A673 (cell line): ENCODE measurements at regions not wholly inside any gene's neighbourhood (a gene's known extent, or its start where the extent isn't known, plus 50 kb on each side); places are given as distances from the start of the nearest gene placed in this dataset.
A peak's percentile ranks its signal among the peaks of the same experiment; 100 is the strongest.

ENCODE experiments used
- BruUV-seq: library from RNA; stranded (reverse); fragments of 400-500 nt; replicated peaks from 2 replicates; lab custom pipeline; 2021; lab: Mats Ljungman, UMichigan
- CTCF ChIA-PET: fragments of 300-600 bp; sonication (Branson Sonifier 250); formaldehyde crosslinking; loops from one replicate; lab custom pipeline; 2022; ENCODE audit warnings: antibody characterized with exemption; lab: Charles Lee
- POLR2A ChIA-PET: fragments of 300-600 bp; sonication (Branson Sonifier 250); formaldehyde crosslinking; loops from one replicate; lab custom pipeline; 2022; ENCODE audit warnings: antibody characterized with exemption; ENCODE audit not compliant: low non-redundant PET; lab: Charles Lee
- DNase-seq: peaks from one replicate; pipeline ENCODE4 v3.0.0-alpha.2; 2015; ENCODE audit warnings: low spot score
- H3K27ac ChIP-seq: fragments of 200-600 bp; sonication (generic); 2 replicates; pipeline ENCODE4 v1.5.1; 2016; ENCODE audit warnings: mixed run types, low read depth, mild to moderate bottlenecking, mixed read lengths, antibody characterized with exemption, low read length; ENCODE audit not compliant: poor library complexity, severe bottlenecking
- H3K27me3 ChIP-seq: fragments of 200-600 bp; sonication (generic); replicated peaks from 2 replicates; pipeline ENCODE4 v1.6.1; 2017; ENCODE audit warnings: mixed run types, low read depth, mild to moderate bottlenecking, mixed read lengths, antibody characterized with exemption, low read length; ENCODE audit not compliant: insufficient read depth, poor library complexity
- H3K36me3 ChIP-seq: fragments of 200-600 bp; sonication (generic); 2 replicates; pipeline ENCODE4 v1.6.1; 2016; ENCODE audit warnings: mixed run types, mild to moderate bottlenecking, mixed read lengths, antibody characterized with exemption, low read length; ENCODE audit not compliant: insufficient read depth, poor library complexity, severe bottlenecking
- H3K4me1 ChIP-seq: fragments of 200-600 bp; sonication (generic); 2 replicates; pipeline ENCODE4 v1.6.1; 2017; ENCODE audit warnings: mixed run types, mild to moderate bottlenecking, mixed read lengths, antibody characterized with exemption, low read length; ENCODE audit not compliant: insufficient read depth, poor library complexity, severe bottlenecking
- H3K4me3 ChIP-seq: fragments of 200-600 bp; sonication (generic); 2 replicates; pipeline ENCODE4 v1.5.1; 2016; ENCODE audit warnings: low read depth, mixed run types, mild to moderate bottlenecking, mixed read lengths, low read length; ENCODE audit not compliant: poor library complexity, severe bottlenecking
- H3K9me3 ChIP-seq: fragments of 200-600 bp; sonication (generic); 2 replicates; pipeline ENCODE4 v1.6.1; 2016; ENCODE audit warnings: mixed run types, low read depth, mild to moderate bottlenecking, mixed read lengths, antibody characterized with exemption, low read length; ENCODE audit not compliant: poor library complexity, severe bottlenecking
- EZH2 ChIP-seq: fragments of 200-600 bp; sonication (generic); IDR thresholded peaks from 2 replicates; pipeline ENCODE4 v1.6.1; 2017; ENCODE audit warnings: borderline replicate concordance, low read depth, mild to moderate bottlenecking, mixed read lengths, antibody characterized with exemption, low read length; ENCODE audit not compliant: poor library complexity, severe bottlenecking
- intact Hi-C: fragments of 100-400 bp; cut with micrococcal nuclease; formaldehyde crosslinking; loops from one replicate; pipeline ENCODE4 v1.10.0; 2022; ENCODE audit not compliant: unreplicated experiment
- TF ChIP-seq, protein P1 (sequence below): fragments of 300-800, 200-600 bp; sonication (generic); conservative IDR thresholded peaks from 2 replicates; pipeline ENCODE4 v1.5.1; 2017; ENCODE audit warnings: low read depth, mild to moderate bottlenecking, antibody characterized with exemption, low read length, moderate library complexity, mixed read lengths

GRCh38 chr14:83909507-83909906 lies 1620.4 kb upstream of the FLRT2 start:
- Histone ChIP-seq H3K4me1 (peaks cover 7% of the 10 kb centered on the region), H3K4me3 (no peak overlapping the region), H3K27ac (no peak overlapping the region), H3K27me3 (no peaks in the 10 kb centered on the region), H3K36me3 (no peaks in the 10 kb centered on the region), H3K9me3 (no peaks in the 10 kb centered on the region)
- TF ChIP-seq EZH2: no peak
- TF ChIP-seq, protein P1, sequence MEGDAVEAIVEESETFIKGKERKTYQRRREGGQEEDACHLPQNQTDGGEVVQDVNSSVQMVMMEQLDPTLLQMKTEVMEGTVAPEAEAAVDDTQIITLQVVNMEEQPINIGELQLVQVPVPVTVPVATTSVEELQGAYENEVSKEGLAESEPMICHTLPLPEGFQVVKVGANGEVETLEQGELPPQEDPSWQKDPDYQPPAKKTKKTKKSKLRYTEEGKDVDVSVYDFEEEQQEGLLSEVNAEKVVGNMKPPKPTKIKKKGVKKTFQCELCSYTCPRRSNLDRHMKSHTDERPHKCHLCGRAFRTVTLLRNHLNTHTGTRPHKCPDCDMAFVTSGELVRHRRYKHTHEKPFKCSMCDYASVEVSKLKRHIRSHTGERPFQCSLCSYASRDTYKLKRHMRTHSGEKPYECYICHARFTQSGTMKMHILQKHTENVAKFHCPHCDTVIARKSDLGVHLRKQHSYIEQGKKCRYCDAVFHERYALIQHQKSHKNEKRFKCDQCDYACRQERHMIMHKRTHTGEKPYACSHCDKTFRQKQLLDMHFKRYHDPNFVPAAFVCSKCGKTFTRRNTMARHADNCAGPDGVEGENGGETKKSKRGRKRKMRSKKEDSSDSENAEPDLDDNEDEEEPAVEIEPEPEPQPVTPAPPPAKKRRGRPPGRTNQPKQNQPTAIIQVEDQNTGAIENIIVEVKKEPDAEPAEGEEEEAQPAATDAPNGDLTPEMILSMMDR: no peak
- no TSS peak for BruUV-seq
- DNase-seq: no peak
- ChIA-PET POLR2A (no interaction called here), CTCF (no interaction called here)
- intact Hi-C loops: no loop called here

- Histone ChIP-seq H3K27ac (no peak overlapping the region), H3K4me3 (no peak overlapping the region), H3K9me3 (no peaks in the 10 kb centered on the region), H3K4me1 (peaks cover 7% of the 10 kb centered on the region), H3K27me3 (no peaks in the 10 kb centered on the region), H3K36me3 (no peaks in the 10 kb centered on the region)
- CTCF ChIA-PET: no interaction called here
- no TSS peak for BruUV-seq
- POLR2A ChIA-PET: no interaction called here
- DNase-seq: no peak
- intact Hi-C loops: no loop called here
- TF ChIP-seq, protein P1: no peak
- no peak for TF ChIP-seq EZH2
Observed at GRCh38 chr14:83912032-83912642, 1617.8 kb upstream of the FLRT2 start.

DNA sequence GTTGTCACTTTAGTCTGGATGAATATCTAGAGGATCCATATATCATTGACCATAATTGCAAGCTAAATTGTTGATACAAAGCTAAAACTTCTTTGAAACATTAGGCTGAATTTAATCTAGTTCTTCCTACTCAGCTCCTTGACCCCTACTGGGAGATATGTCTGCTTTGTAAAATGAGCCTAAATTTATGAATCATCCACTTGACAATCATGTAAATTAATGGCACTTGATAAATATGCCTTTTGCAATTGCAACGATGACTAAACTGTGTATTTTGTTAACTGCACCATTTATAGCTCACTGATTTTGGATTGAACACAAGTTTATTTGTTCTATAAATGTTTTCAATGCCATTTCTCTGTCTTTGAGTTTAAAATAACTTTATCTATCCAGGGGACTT lies 1616.5 kb upstream of the FLRT2 start:
- Histone ChIP-seq H3K27me3 (no peaks in the 10 kb centered on the region), H3K36me3 (no peaks in the 10 kb centered on the region), H3K4me3 (no peak overlapping the region), H3K27ac (no peak overlapping the region), H3K9me3 (no peaks in the 10 kb centered on the region), H3K4me1 (peaks cover 7% of the 10 kb centered on the region)
- intact Hi-C loops: no loop called here
- no TSS peak for BruUV-seq
- DNase-seq: peak; percentile 56
- CTCF ChIA-PET: interaction anchor here (0.9 kb wide), 1 partner anchor 415 kb away, joined by 3 read pairs; no protein-coding TSS in a partner anchor
- POLR2A ChIA-PET: no interaction called here
- no peak for TF ChIP-seq EZH2
- TF ChIP-seq, protein P1: no peak
